ENCODE measurements at regions not wholly inside any gene's neighbourhood (a gene's known extent, or its start where the extent isn't known, plus 50 kb on each side); places are given as distances from the start of the nearest gene placed in this dataset.

DNA sequence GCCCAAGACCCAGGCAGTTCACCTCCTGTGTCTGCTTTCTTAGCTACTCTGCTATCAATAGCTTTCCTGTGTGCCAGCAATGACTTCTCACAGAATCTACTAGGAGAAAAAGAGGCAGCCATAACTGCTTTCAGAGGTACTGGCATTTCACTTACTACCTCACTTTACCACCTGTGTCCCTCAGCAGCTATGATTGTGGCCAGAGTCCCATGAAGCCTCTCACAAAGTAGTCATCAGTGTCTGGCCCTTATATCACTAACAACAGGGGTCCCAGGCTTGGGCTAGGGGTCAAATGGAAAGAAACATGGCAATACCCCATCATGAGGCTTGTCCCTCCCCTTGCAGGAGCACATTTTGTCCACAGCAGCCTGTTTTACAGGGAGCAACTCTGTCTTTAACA is 62.7 kb upstream of the EPS8L3 start:
- DNase-seq = no peak

DNA sequence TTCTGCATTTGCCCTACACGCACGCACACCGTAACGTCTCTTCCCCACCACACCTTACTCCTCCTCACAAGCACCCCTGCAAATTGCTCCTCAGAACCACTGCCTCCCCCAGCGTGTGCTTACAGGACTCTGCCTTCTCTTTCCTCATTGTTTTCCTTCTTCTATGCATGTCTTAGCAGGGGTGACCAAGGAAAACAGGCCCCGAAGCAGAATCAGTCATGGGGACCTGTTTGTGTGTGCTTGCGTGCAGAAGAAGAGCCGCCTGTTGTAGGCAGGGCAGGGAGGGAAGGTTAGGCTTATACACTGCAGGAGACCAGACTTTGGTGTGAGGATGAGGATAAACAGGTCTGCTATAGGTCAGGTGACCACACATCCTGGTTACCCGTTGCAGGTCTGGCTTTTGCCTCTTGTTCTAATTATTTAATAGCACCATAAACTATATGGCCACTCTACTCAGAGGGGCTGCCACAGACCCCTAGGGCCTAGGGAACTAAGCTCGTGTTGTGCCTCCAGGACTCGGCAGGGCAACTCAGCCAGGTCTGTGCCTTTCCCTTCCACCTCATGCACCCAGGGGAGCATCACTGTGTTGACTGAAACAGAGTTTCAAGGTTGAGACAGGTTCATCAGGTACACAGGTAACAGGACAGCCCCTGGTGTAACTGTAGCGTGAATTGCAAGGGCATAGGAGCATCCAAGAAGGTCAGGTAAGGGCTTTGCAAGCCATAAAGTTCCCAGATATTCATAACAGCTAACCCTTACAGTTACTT is 60.8 kb upstream of the EPS8L3 start:
- no peak for DNase-seq

DNA sequence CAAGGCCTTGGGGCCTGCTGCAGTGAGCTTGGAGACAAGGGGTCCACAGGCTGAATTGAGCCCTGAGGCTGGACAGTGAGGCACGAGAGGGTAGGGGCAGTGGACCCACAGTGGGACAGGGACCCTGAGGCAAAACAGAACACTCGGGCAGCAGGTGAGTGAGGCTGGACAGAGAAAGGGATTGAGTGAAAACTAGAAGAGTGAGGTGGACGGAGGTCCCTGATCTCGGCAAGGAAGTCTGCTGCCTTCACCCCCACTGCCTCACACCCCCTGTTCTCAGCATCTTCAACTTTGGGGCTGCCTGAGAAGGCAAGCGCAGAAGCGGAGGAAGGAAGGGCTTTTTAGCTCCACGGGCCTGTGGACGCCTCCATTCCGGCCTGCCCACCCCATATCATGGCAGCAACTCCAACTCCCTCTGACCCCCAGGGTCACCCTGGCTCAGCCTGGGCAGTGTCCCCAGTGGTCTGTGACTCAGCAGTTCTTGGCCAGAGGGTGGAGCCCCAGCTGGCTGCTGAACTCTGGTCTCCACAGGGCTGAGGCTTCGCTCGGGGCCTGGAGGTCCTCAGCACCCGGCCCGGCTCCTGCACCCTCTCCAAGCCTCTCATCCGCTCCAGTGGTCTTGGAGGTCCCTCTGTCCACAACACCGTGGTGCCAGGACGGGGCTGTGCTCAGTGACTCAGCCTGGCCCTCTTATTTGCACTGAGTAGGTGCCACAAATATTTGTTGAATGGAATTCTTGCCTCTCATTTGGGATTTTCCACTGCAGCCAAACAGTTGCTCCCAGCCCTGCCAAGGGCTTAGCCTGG is 60.0 kb upstream of the EPS8L3 start:
- no peak for DNase-seq

DNA sequence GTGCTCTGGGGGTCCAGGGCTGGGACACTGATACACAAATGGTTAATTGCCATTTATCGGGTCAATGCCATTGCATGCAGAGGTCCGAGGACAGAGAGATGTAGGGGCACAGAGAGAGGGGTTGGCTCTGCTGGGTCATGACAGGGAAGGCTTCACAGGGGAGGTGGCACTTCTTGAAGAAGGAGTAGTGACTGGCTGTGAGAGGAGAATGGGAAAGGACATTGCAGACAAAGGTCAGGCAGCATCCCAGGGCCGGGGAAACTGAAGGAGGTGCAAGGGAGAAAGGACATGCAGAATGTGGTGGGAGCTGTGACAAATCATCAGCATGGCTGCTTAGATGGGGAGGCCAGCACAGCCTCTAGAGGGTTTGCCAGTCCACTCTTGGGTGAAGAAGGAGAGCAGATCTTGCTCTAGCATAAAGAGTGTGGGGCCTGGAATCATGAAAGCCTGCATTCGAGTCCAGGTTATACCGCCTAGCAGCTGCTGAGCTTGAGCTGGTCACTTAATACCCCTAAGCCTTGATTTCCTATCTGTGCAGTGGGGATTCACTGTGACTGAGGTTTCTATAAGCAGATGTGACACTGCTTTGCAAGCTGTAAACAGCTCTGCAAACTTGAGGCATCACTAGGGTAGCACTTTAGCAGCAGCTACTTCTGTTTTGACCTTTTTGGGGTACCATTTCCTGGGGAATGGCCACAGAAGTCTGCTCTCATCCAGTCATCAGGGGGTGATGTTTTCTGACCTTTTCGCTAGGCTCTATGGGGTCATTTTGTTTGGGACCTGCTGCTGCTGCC is 59.2 kb upstream of the EPS8L3 start:
- DNase-seq = no peak

DNA sequence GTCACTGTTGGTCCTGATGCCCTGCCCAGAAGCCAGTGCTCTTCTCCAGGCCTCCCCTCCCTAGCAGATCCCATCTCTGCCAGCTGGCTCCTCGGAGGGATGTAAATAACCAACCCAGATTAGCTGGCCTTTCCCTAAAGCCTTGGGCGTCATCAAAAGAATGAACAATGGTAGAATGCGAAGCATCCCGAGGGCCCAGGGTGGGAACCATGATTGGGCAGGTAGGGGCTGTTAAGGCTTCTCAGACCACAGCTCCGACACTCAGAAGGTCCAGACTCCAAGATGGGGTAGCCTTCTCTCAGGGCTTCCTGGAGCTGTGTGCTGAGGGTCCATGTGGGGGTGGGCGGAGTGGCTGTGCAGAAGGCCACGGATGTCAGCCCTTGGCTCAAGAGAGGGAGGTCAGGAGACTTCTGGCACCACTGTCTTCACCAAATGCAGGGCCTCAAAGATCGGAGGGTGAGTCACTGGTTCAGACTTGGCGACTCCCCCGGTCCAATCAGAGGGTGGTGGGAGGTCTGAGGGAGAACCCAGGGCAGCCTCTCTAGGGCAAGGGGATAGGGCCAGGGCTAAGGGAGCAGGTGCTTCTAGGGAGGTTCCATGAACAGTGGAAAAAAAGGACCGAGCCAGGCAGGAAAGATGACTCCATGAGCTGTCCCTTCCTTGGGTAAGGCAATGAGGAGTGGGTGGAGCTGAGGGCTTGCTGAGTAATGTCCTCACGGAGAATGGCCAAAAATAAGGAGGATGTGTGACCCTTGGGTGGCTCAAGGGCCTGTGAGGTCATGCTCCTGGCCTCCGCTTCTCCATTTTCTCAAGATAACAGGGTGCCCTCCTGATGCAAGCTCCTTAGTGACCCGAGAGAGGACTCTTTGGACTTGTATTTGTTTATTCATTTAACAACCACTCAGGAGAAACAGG is 58.4 kb upstream of the EPS8L3 start:
- no peak for DNase-seq

DNA sequence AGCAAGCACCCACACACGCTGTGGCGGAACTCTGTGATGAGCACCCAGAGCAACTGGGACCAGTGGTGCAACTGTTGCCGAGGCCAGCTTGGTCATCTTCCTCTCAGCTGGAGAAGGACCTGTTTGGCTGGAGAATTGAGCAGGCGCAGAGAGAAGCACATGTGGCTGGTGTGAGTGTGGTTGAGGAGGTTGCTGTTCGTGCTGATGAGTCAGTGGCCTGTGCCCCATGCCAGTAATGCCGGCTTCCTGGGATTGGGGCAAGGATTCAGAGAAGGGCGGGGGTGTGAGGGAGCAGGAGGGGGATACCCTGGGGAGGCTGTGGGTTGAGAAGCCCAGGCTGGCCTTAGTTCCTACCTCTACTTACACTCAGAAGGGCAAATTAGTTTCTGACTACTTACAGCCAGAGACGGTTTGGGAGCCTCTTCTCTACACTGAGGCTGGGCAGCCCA is 57.5 kb upstream of the EPS8L3 start:
- DNase-seq = peak; percentile 4

DNA sequence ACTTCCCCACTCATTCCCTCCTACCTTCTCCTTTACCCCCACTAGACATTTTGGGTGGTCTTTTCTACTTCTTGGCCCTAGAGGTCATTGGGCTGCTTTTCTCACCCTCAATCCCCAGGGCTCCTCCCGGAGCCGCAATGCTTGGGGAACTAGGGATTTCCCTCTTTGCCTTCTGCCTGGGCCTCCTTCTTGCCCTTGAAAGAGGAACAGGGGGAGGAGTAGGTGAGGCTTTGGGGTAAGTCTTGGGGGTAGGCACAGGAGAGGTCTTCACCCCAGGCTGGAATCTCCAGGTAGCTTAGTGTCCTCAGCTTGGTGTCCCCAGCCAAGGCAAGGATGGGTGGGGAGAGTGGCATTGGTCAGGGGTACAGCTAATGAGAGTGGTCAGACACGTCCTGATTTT is 56.2 kb upstream of the EPS8L3 start:
- DNase-seq = no peak

DNA sequence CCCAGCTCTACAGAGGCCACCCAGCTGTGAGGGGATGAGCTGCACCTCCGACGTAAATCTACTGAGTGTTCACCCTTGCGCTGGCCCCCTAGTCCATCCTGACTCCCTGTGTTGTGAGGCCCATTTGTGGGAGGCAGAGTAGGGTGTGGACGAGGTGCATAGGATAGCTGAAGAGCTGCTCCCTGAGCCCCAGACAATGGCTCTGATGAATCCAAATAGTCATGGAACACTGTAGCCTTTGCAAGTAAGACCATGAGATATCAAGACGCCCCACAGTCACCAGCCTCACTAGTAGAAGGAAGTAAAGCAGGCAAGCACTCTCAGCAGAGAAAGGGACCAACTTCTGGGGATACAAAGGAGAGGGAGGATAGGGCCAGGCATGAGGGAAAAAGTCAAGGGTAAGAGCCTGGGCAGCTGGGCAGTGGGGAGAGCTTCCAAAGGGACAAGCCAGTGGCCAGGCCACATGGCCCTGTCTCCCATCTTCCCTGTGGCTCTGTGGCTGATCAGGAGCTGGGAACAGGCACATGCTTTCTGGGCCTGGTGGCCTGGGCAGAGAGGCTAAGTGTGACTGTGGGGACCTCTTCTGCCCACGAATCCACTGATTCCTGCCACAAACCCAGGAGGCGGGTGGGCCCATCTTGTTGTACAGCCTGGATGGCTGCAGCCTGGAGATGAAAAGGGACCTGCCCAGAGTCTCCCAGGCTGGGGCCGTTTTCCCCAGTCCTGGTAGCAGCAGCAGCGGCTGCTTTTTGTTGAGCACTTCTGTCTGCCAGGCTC is 55.5 kb upstream of the EPS8L3 start:
- no peak for DNase-seq

DNA sequence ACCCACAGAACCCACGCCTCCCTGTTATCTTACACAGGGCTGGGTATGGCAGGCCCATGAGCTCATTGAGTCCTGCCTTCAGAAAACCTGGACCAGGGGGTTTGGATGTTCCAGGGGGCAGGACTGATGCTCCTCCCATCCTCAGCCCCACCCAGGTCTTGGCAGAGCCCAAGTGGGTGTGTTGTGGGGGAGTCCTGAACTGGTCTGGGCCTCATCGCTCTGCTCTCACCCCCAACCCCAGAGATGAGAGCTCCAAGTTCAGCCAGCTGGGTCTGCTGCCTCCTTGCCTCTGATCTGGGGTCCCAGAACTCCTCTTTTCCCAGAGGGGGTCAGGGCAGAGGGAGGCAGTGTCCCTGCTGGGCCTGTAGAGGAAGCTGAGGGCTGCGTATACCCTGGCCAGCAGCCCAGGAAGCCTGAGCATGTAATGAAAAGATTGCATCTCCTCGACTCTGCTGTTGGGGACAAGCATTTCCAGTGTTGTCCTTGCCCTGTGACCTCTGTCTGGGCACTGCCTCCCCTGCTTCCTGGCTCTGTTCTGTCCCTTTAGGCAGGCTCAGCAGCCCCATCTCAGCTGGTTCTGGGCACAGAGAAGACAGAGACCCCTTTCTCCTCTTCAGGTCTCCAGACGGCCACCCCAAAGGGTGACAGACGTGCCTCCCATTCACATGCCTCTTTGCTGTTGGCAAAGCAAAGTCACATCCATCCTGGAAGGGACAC is 54.7 kb upstream of the EPS8L3 start:
- no peak for DNase-seq

DNA sequence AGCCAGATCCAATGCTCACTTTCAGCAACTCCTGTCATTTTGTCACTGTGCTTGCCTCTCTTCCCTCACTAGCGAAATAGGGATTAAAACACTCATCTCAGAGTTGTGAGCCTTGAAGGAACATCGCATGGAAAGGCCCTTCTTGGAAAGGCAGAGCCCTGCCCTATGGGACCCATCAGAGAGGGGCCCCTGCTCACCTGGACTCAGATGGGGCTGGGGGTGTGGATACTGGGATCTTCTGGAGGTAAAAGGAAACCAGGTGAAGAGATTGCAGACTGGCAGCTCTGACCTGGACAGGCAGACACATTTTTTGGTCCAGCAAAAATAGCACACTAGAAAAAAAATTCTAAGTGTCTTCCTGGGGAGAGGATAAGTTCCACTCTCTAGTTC is 54.2 kb upstream of the EPS8L3 start:
- DNase-seq = no peak

DNA sequence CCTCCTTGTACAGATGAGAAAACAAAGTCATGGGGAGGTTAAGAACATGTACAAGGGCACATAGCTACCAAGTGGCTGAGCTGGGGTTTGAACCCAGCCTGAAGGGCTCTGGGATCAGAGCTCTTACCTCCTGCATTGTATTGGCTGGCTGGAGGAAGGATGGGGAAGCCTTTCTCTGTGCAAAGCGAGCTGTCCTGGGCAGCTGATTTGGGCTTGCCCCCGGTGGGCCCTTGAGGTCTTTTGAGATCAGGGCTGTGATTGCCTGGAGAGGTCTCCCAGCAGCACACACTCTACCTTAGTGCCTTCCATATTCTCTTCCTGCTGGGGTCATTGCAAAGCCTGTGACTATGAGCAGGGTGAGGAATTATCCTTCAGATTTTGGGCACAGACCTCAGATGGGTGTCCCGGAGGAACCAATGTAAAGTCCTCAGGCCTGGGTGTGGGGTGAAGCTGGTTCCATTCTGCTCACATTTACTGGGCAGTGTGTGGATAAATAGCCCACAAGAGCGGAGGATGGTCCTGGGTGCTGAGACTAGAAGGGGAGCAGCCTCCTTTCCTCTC is 53.3 kb upstream of the EPS8L3 start:
- no peak for DNase-seq

DNA sequence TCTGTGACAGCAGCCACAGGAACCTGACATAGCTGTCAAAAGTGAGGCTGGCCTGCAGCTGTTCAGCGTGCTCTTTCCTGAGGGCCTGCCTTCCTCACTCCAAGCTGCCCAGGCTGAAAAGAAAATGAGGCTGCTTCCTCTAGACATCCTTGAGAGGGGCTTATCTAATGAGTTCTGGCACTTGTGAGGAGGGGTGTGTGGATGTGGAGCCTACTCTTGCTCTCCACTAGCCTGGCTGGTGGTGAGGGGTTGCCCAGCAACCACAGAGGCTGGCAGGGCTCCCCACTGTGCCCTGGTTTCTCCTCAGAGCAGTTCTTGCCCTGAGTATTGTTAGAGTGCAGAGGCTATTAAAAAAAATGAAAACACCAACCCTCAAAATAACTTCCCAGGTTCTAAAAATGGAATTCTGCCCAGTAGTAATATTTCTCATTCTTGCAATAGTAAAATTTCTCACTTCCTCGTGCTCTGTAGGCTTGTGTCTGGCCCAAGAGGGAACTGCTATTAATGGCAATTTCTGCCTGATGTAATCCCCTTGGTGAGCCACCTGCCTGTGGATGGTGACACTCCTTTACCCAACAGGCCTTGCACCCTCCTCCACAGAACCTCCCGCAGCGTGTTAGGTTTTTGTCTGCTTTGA is 52.6 kb upstream of the EPS8L3 start:
- DNase-seq = no peak

DNA sequence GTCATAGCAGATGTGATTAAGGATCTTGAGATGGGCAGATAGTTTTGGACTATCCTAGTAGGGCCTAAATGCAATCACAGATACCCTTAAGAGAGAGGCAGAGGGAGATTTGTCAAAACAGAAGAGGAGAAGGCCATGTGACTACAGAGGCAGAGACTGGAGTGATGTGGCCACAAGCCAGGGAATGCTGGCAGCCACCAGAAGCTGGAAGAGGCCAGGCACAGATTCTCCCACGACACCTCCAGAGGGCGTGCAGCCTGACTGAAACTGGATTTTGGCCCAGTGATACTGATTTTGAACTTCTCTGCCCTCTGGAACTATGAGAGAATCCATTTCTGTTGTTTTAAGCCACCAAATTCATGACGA is 52.1 kb upstream of the EPS8L3 start:
- DNase-seq = no peak

DNA sequence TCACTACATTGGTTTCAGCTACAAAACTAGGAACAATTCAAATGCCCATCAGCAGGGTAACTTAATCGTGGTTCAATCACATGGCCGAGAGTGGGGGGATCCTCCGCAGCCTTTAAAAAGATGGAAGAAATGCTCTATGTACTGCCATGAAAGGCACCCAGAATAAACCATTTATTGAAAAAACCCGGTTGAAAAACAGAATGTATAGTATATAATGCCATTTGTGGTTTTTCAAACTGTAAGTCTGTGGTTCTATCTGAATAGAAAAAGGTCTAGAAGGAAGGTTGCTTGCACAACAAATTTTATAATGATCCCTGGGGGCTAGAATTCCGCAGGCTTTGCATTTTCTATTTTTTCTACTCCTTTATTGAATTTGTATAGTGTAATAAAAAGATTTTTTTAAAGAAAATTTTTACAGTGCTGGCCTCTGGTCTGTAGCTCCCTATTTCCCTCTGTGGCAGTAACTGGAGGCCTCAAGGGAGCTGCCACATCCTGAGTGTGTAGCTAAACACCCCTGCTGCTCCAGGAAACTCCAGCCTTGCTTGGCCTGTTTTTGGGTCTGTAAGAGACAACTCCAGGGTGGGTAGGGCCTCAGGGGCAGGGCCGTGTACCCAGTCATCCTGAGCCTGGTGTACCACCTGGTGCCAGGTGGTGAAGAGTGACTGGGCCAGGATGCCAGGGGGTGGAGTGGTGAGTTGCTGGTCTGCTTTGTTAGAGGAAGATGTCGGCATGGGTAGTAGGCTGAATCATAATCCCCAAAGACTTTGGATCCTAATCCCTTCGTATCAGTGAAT is 51.5 kb upstream of the EPS8L3 start:
- no peak for DNase-seq

DNA sequence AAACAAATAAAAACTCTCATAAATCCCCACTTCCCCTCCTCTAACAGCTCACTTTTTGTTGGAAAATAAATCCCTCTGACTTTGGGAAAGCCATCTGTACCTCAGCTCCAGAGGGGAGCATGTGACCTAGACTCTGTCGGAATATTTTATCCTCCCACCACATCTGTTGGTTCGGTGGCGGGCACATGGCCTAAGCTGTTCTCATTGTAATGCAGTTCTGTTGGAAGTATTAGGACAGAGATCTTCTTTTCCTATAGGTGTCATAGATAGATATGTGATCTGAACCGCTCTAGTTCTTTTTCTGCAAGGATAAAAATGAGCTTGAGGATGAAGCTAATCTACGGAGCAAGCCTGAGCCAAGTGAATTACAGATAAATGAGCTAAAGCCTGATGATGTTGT is 50.5 kb upstream of the EPS8L3 start:
- DNase-seq = no peak
